Neural progenitor cell (in vitro differentiated cells): ENCODE measurements at regions not wholly inside any gene's neighbourhood (a gene's known extent, or its start where the extent isn't known, plus 50 kb on each side); places are given as distances from the start of the nearest gene placed in this dataset.

Source experiments
- DNase-seq: peaks from one replicate; pipeline ENCODE4 v3.0.0-alpha.2; 2016; ENCODE audit warnings: low spot score
- H2AFZ ChIP-seq: fragments of 200-600 bp; sonication (generic); replicated peaks from 2 replicates; pipeline ENCODE4 v1.6.1; 2016; ENCODE audit warnings: antibody characterized with exemption
- H3F3A ChIP-seq: fragments of 200-600 bp; sonication (generic); 2 replicates; pipeline ENCODE4 v1.6.1; 2016; ENCODE audit warnings: antibody characterized with exemption, low read depth
- H3K27ac ChIP-seq: fragments of 200-600 bp; sonication (generic); 2 replicates; pipeline ENCODE4 v1.5.1; 2016; ENCODE audit warnings: mild to moderate bottlenecking
- H3K27me3 ChIP-seq: fragments of 200-600 bp; sonication (generic); 2 replicates; pipeline ENCODE4 v1.6.1; 2016; ENCODE audit warnings: mild to moderate bottlenecking, moderate library complexity
- H3K36me3 ChIP-seq: fragments of 200-600 bp; sonication (generic); 2 replicates; pipeline ENCODE4 v1.5.1; 2016
- H3K4me1 ChIP-seq: fragments of 200-600 bp; sonication (generic); 2 replicates; pipeline ENCODE4 v1.6.1; 2016; ENCODE audit warnings: mixed run types
- H3K4me2 ChIP-seq: fragments of 200-600 bp; sonication (generic); 2 replicates; pipeline ENCODE4 v1.6.1; 2016
- H3K4me3 ChIP-seq: fragments of 200-600 bp; sonication (generic); 2 replicates; pipeline ENCODE4 v1.5.1; 2016
- H3K79me2 ChIP-seq: fragments of 200-600 bp; sonication (generic); 2 replicates; pipeline ENCODE4 v1.6.1; 2016; ENCODE audit warnings: low read depth
- H3K9ac ChIP-seq: fragments of 200-600 bp; sonication (generic); 2 replicates; pipeline ENCODE4 v1.6.1; 2016
- H3K9me3 ChIP-seq: fragments of 200-600 bp; sonication (generic); 2 replicates; pipeline ENCODE4 v1.5.1; 2016; ENCODE audit warnings: low read depth
- H4K20me1 ChIP-seq: fragments of 200-600 bp; sonication (generic); 2 replicates; pipeline ENCODE4 v1.6.1; 2016; ENCODE audit warnings: low read depth
- H3K27ac Mint-ChIP-seq: 3 replicates; pipeline ENCODE4 v1.8.0; 2021; ENCODE audit warnings: mixed read lengths
- H3K27me3 Mint-ChIP-seq: 2 replicates; pipeline ENCODE4 v1.8.0; 2022; ENCODE audit warnings: low read depth, mild to moderate bottlenecking, inconsistent platforms, moderate library complexity, mixed read lengths; ENCODE audit not compliant: insufficient read depth
- H3K36me3 Mint-ChIP-seq: 3 replicates; pipeline ENCODE4 v1.8.0; 2021; ENCODE audit warnings: mixed read lengths
- H3K4me1 Mint-ChIP-seq: 3 replicates; pipeline ENCODE4 v1.8.0; 2021; ENCODE audit warnings: mixed read lengths
- H3K4me3 Mint-ChIP-seq: 3 replicates; pipeline ENCODE4 v1.8.0; 2021; ENCODE audit warnings: mild to moderate bottlenecking, moderate library complexity, mixed read lengths
- H3K9me3 Mint-ChIP-seq: 3 replicates; pipeline ENCODE4 v1.8.0; 2020; ENCODE audit warnings: mixed read lengths
- CTCF ChIP-seq: fragments of 200-600 bp; sonication (generic); IDR thresholded peaks from 2 replicates; pipeline ENCODE4 v1.5.1; 2017; ENCODE audit warnings: antibody characterized with exemption, mild to moderate bottlenecking
- EZH2 ChIP-seq: fragments of 200-600 bp; sonication (generic); IDR thresholded peaks from 2 replicates; pipeline ENCODE4 v1.6.1; 2017; ENCODE audit warnings: antibody characterized with exemption, mild to moderate bottlenecking, moderate library complexity
- EZH2phosphoT487 ChIP-seq: fragments of 200-600 bp; sonication (generic); IDR thresholded peaks from 2 replicates; pipeline ENCODE4 v1.6.1; 2017; ENCODE audit warnings: antibody characterized with exemption

GRCh38 chr9:129478961-129479630, 141.8 kb downstream of the C9orf50 start:
- TF ChIP-seq CTCF (no peak), EZH2 (no peak), EZH2phosphoT487 (no peak)
- Histone ChIP-seq H3K27me3 (peaks cover 24% of the 10 kb centered on the region), H4K20me1 (no peaks in the 10 kb centered on the region), H3K4me2 (peak overlapping the region; percentile 17), H3K79me2 (no peaks in the 10 kb centered on the region), H2AFZ (peak overlapping the region; percentile 72), H3K4me1 (peaks cover 29% of the 10 kb centered on the region), H3K27ac (no peak overlapping the region), H3K9ac (no peak overlapping the region), H3F3A (peaks cover 33% of the 10 kb centered on the region), H3K4me3 (no peak overlapping the region), H3K36me3 (no peaks in the 10 kb centered on the region), H3K9me3 (no peaks in the 10 kb centered on the region)
- no peak for DNase-seq
- Mint-ChIP-seq H3K27ac (peak overlapping the region; percentile 98), H3K9me3 (peaks cover 3% of the 10 kb centered on the region), H3K4me1 (peaks cover 58% of the 10 kb centered on the region), H3K4me3 (peak overlapping the region; percentile 58), H3K36me3 (no peaks in the 10 kb centered on the region), H3K27me3 (peaks cover 4% of the 10 kb centered on the region)

DNA sequence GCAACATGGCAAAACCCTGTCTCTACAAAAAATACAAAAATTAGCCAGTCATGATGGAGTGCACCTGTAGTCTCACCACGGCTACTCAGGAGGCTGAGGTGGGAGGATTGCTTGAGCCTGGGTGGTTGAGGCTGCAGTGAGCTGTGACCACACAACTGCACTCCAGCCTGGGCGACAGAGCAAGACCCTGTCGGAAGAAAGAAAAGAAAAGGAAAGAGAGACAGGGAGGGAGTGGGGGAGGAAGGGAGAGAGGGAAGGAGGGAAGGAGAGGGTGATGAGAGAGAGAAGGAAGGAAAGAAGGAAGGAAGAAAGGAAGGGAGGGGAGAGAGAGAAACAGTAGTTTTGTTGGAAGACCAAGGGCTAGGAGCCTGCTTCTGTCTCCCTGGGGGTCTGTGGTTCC, 142.4 kb downstream of the C9orf50 start:
- H3K4me1 Mint-ChIP-seq, result peaks cover 58% of the 10 kb centered on the region
- no peaks in the 10 kb centered on the region for H3K9me3 ChIP-seq
- H3K4me3 Mint-ChIP-seq, result peak overlapping the region; percentile 33
- H3K27ac ChIP-seq, result no peak overlapping the region
- peaks cover 18% of the 10 kb centered on the region for H3K27me3 ChIP-seq
- no peak for DNase-seq
- H3F3A ChIP-seq, result peaks cover 27% of the 10 kb centered on the region
- no peak for TF ChIP-seq EZH2
- TF ChIP-seq EZH2phosphoT487, result no peak
- TF ChIP-seq CTCF, result no peak
- H3K9ac ChIP-seq, result no peak overlapping the region
- no peak overlapping the region for H2AFZ ChIP-seq
- H3K9me3 Mint-ChIP-seq, result peaks cover 7% of the 10 kb centered on the region
- peak overlapping the region; percentile 98 for H3K27ac Mint-ChIP-seq
- H3K4me1 ChIP-seq, result peaks cover 22% of the 10 kb centered on the region
- no peak overlapping the region for H3K4me2 ChIP-seq
- H3K4me3 ChIP-seq, result no peak overlapping the region
- no peaks in the 10 kb centered on the region for H3K36me3 ChIP-seq
- no peaks in the 10 kb centered on the region for H4K20me1 ChIP-seq
- H3K79me2 ChIP-seq, result no peaks in the 10 kb centered on the region
- no peaks in the 10 kb centered on the region for H3K36me3 Mint-ChIP-seq
- H3K27me3 Mint-ChIP-seq, result peaks cover 9% of the 10 kb centered on the region

DNA sequence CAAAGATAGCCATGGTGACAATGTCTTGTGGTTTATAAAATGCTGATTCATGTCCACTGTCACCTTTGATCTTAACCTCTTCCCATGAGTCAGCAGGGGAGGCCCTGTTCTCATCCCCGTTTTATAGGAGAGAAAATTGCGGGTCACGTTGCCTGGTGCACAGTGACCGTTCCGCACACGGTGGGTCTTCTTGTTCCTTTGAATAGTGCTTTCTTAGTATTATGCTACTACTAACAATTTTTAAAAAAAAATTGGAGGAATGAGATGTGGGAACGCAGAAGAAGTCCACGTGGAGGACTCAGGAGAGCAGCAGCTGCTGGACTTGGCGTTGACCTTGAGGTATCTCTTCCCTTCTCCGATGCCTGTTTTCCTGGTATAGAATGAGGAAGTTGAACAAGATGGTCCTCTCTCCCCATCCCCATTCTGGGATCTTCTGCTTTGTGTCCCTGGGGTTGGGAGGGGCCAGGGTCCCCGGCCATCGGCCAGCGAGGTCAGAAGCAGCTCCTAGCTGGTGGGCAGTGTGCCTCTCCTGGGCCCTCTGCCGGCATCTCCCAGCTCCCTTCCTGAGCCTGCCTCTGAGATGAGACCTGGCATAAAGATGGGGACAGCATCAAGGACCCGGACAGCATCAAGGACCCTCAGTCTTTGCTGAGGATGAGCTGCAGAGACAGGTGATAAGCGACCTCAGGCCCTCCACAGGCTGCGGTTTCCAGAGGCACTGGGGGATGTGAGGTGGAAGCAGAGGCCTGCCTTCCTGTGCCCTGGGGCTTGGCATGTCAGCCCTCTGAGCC, 143.9 kb downstream of the C9orf50 start:
- no peak for TF ChIP-seq EZH2phosphoT487
- no peak for TF ChIP-seq EZH2
- TF ChIP-seq CTCF, result no peak
- H3K27me3 Mint-ChIP-seq, result peaks cover 13% of the 10 kb centered on the region
- Histone ChIP-seq H2AFZ (no peak overlapping the region), H3K27ac (no peak overlapping the region), H3K79me2 (no peaks in the 10 kb centered on the region), H3K9me3 (no peaks in the 10 kb centered on the region), H3K36me3 (no peaks in the 10 kb centered on the region), H3K4me1 (peaks cover 19% of the 10 kb centered on the region), H3K27me3 (peaks cover 10% of the 10 kb centered on the region), H4K20me1 (no peaks in the 10 kb centered on the region), H3F3A (peaks cover 21% of the 10 kb centered on the region), H3K9ac (no peak overlapping the region), H3K4me2 (no peak overlapping the region), H3K4me3 (no peak overlapping the region)
- no peaks in the 10 kb centered on the region for H3K36me3 Mint-ChIP-seq
- H3K4me3 Mint-ChIP-seq, result no peak overlapping the region
- peaks cover 7% of the 10 kb centered on the region for H3K9me3 Mint-ChIP-seq
- H3K4me1 Mint-ChIP-seq, result peaks cover 72% of the 10 kb centered on the region
- no peak for DNase-seq
- peak overlapping the region; percentile 94 for H3K27ac Mint-ChIP-seq
